ENCODE measurements at regions not wholly inside any gene's neighbourhood (a gene's known extent, or its start where the extent isn't known, plus 50 kb on each side); places are given as distances from the start of the nearest gene placed in this dataset.

DNA sequence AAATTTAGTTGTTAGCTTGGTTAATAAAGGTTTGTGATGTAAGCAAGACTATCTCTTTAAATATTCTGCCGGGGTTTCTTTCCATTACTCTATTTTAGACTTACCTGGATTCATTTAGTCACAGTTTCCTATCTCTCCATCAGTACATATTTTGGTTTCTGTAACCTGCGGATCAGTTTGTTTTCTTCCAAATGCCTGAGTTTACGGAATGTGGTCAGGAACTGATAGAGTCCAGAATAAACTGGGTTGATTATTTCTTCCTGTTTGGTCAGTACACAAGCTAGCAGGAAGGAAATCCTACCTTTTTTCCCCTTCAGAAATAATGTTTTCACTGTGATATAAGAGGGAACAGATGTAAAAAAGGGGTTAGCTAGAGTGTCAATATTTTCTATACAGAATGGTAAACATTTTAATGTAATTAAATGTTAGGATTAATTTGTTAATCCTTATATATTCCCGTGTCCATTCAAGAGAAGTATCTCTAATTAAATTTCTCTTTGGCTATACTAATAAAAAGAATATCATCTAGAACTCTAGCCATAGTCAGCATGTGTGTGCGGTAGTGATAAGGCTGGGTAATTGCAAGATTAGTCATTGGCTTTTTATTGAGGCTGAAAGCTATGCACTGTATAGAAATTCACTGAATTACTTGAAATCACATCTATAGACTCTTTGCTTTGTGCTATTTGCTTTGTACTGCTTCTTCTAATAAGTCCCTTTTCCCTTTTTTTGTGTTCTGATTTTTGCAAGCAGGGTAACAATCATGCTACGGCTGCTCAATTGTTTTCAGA is 144.7 kb upstream of the ADGRL4 start:
- TF ChIP-seq, protein P1, sequence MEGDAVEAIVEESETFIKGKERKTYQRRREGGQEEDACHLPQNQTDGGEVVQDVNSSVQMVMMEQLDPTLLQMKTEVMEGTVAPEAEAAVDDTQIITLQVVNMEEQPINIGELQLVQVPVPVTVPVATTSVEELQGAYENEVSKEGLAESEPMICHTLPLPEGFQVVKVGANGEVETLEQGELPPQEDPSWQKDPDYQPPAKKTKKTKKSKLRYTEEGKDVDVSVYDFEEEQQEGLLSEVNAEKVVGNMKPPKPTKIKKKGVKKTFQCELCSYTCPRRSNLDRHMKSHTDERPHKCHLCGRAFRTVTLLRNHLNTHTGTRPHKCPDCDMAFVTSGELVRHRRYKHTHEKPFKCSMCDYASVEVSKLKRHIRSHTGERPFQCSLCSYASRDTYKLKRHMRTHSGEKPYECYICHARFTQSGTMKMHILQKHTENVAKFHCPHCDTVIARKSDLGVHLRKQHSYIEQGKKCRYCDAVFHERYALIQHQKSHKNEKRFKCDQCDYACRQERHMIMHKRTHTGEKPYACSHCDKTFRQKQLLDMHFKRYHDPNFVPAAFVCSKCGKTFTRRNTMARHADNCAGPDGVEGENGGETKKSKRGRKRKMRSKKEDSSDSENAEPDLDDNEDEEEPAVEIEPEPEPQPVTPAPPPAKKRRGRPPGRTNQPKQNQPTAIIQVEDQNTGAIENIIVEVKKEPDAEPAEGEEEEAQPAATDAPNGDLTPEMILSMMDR (conservative IDR thresholded peaks at IDR 0.05; ENCODE audit: low read length), result no peak
- TF ChIP-seq EZH2phosphoT487 (IDR thresholded peaks at IDR 0.05; ENCODE audit: borderline replicate concordance, low read depth, low read length), result no peak
